ENCODE measurements at regions not wholly inside any gene's neighbourhood (a gene's known extent, or its start where the extent isn't known, plus 50 kb on each side); places are given as distances from the start of the nearest gene placed in this dataset.
"Not testable (repeated sequence)": the region's sequence is repeated elsewhere in the genome, so short reads cannot be mapped to it uniquely, and the experiment has no call there.

- no peak for DNase-seq (ENCODE audit: low read depth)
- no peaks in the 10 kb centered on the region for H3K27me3 ChIP-seq (ENCODE audit: control insufficient read depth, insufficient read depth, low read length)
- no peaks in the 10 kb centered on the region for H3K36me3 ChIP-seq (ENCODE audit: control insufficient read depth, insufficient read depth, low read length)
- TF ChIP-seq, protein P1, sequence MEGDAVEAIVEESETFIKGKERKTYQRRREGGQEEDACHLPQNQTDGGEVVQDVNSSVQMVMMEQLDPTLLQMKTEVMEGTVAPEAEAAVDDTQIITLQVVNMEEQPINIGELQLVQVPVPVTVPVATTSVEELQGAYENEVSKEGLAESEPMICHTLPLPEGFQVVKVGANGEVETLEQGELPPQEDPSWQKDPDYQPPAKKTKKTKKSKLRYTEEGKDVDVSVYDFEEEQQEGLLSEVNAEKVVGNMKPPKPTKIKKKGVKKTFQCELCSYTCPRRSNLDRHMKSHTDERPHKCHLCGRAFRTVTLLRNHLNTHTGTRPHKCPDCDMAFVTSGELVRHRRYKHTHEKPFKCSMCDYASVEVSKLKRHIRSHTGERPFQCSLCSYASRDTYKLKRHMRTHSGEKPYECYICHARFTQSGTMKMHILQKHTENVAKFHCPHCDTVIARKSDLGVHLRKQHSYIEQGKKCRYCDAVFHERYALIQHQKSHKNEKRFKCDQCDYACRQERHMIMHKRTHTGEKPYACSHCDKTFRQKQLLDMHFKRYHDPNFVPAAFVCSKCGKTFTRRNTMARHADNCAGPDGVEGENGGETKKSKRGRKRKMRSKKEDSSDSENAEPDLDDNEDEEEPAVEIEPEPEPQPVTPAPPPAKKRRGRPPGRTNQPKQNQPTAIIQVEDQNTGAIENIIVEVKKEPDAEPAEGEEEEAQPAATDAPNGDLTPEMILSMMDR (IDR thresholded peaks at IDR 0.05; ENCODE audit: insufficient read depth, low read depth, low read length), result no peak
- ChIA-PET POLR2A (no interaction called here), CTCF (no interaction called here)
- H3K4me3 ChIP-seq (ENCODE audit: low read depth, low read length), result no peak overlapping the region
Measured at GRCh38 chrX:140432346-140433175, 72.3 kb downstream of the SOX3 start.

GRCh38 chrX:140431521-140431920 lies 73.3 kb downstream of the SOX3 start:
- TF ChIP-seq, protein P1 (IDR thresholded peaks at IDR 0.05; ENCODE audit: insufficient read depth, low read depth, low read length), result no peak
- DNase-seq (ENCODE audit: low read depth), result no peak
- ChIA-PET CTCF (no interaction called here), POLR2A (no interaction called here)
- Histone ChIP-seq H3K4me3 (ENCODE audit: low read depth, low read length) (no peak overlapping the region), H3K36me3 (ENCODE audit: control insufficient read depth, insufficient read depth, low read length) (no peaks in the 10 kb centered on the region), H3K27me3 (ENCODE audit: control insufficient read depth, insufficient read depth, low read length) (no peaks in the 10 kb centered on the region)

- no peak overlapping the region for H3K4me3 ChIP-seq (ENCODE audit: low read depth, low read length)
- ChIA-PET POLR2A (no interaction called here), CTCF (no interaction called here)
- TF ChIP-seq, protein P1 (IDR thresholded peaks at IDR 0.05; ENCODE audit: insufficient read depth, low read depth, low read length), result no peak
- H3K27me3 ChIP-seq (ENCODE audit: control insufficient read depth, insufficient read depth, low read length), result no peaks in the 10 kb centered on the region
- DNase-seq (ENCODE audit: low read depth), result no peak
- H3K36me3 ChIP-seq (ENCODE audit: control insufficient read depth, insufficient read depth, low read length), result no peaks in the 10 kb centered on the region
Measured at GRCh38 chrX:140425712-140426395, 79.0 kb downstream of the SOX3 start.

DNA sequence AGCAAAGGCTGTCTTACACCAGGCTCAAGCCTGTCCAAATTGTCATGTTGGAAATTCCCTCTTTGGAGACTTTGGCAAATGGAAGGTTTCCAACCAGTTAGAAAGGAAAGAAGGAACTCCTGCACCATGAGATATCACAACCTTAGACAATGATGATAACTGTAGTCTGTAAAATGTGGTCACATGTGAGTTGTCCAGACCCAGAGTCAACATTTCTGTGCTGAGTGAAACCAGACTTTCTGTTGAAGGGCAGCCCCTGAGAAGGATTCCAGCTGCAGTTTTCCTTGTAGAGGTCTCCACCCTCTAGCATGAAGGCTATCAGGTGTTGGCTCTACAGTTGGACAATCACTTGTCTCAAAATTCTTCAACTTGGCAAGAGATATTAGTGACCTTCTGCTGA lies 82.4 kb downstream of the SOX3 start:
- H3K36me3 ChIP-seq (ENCODE audit: control insufficient read depth, insufficient read depth, low read length), result no peaks in the 10 kb centered on the region
- TF ChIP-seq, protein P1 (IDR thresholded peaks at IDR 0.05; ENCODE audit: insufficient read depth, low read depth, low read length), result no peak
- ChIA-PET POLR2A (no interaction called here), CTCF (no interaction called here)
- no peak for DNase-seq (ENCODE audit: low read depth)
- no peaks in the 10 kb centered on the region for H3K27me3 ChIP-seq (ENCODE audit: control insufficient read depth, insufficient read depth, low read length)
- H3K4me3 ChIP-seq (ENCODE audit: low read depth, low read length), result no peak overlapping the region

- H3K27me3 ChIP-seq (ENCODE audit: control insufficient read depth, insufficient read depth, low read length); H3K36me3 ChIP-seq (ENCODE audit: control insufficient read depth, insufficient read depth, low read length); POLR2A ChIA-PET; CTCF ChIA-PET; H3K4me3 ChIP-seq (ENCODE audit: low read depth, low read length); DNase-seq (ENCODE audit: low read depth): not testable (repeated sequence)
Measured at GRCh38 chrX:140402131-140402530, 102.7 kb downstream of the SOX3 start.

GRCh38 chrX:140396326-140396725 lies 108.5 kb downstream of the SOX3 start:
- CTCF ChIA-PET; H3K36me3 ChIP-seq (ENCODE audit: control insufficient read depth, insufficient read depth, low read length); POLR2A ChIA-PET: not testable (repeated sequence)

More at GRCh38 chrX:140396326-140396725, 108.5 kb downstream of the SOX3 start:
- H3K27me3 ChIP-seq (ENCODE audit: control insufficient read depth, insufficient read depth, low read length); H3K4me3 ChIP-seq (ENCODE audit: low read depth, low read length); DNase-seq (ENCODE audit: low read depth): not testable (repeated sequence)

All from BJ (cell line).